Fibroblast of lung (primary cell): ENCODE measurements at regions not wholly inside any gene's neighbourhood (a gene's known extent, or its start where the extent isn't known, plus 50 kb on each side); places are given as distances from the start of the nearest gene placed in this dataset.

Experiments
- EZH2 ChIP-seq: IDR thresholded peaks from 2 replicates; pipeline ENCODE4 v1.5.1; 2012; ENCODE audit warnings: low read length, control low read depth, mild to moderate bottlenecking; ENCODE audit errors: missing control alignments
- TF ChIP-seq, protein P1 (sequence below), 2 donors: IDR thresholded peaks in 1 of 2; conservative IDR thresholded peaks in 1 of 2; 1 replicate in 1 of 2; 2 replicates in 1 of 2; pipeline ENCODE4 v1.5.1; 2011 to 2012; ENCODE audit warnings: low read length in 2 of 2, control low read depth in 1 of 2, inconsistent platforms in 1 of 2, low read depth in 1 of 2, mild to moderate bottlenecking in 1 of 2

DNA sequence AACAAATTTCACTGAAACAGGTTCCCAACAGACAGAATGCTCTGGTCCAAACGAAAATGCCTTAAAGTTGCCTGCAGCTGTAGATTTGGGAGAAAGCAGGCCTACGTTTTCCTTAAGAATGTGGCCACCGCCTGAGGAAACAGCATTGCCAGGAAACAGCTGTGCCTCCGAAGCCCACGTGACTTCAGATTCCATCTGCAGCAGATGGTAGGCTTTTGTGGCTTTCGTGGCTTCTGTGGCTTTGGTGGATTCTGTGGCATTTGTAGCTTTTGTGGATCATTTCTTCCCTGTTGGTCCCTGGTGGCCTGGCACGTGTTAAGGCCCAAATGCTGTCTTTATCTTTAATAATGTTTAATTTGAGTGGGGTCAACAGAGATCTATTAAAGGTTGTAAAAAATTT is 222.9 kb downstream of the TTLL2 start:
- TF ChIP-seq, protein P1, sequence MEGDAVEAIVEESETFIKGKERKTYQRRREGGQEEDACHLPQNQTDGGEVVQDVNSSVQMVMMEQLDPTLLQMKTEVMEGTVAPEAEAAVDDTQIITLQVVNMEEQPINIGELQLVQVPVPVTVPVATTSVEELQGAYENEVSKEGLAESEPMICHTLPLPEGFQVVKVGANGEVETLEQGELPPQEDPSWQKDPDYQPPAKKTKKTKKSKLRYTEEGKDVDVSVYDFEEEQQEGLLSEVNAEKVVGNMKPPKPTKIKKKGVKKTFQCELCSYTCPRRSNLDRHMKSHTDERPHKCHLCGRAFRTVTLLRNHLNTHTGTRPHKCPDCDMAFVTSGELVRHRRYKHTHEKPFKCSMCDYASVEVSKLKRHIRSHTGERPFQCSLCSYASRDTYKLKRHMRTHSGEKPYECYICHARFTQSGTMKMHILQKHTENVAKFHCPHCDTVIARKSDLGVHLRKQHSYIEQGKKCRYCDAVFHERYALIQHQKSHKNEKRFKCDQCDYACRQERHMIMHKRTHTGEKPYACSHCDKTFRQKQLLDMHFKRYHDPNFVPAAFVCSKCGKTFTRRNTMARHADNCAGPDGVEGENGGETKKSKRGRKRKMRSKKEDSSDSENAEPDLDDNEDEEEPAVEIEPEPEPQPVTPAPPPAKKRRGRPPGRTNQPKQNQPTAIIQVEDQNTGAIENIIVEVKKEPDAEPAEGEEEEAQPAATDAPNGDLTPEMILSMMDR (conservative IDR thresholded peaks at IDR 0.05 in 1 of 2, IDR thresholded peaks at IDR 0.05 in 1 of 2; ENCODE audit: low read depth in 1 of 2, low read length in 2 of 2) = no peak
- TF ChIP-seq EZH2 = no peak
